ENCODE measurements at regions not wholly inside any gene's neighbourhood (a gene's known extent, or its start where the extent isn't known, plus 50 kb on each side); places are given as distances from the start of the nearest gene placed in this dataset.

DNA sequence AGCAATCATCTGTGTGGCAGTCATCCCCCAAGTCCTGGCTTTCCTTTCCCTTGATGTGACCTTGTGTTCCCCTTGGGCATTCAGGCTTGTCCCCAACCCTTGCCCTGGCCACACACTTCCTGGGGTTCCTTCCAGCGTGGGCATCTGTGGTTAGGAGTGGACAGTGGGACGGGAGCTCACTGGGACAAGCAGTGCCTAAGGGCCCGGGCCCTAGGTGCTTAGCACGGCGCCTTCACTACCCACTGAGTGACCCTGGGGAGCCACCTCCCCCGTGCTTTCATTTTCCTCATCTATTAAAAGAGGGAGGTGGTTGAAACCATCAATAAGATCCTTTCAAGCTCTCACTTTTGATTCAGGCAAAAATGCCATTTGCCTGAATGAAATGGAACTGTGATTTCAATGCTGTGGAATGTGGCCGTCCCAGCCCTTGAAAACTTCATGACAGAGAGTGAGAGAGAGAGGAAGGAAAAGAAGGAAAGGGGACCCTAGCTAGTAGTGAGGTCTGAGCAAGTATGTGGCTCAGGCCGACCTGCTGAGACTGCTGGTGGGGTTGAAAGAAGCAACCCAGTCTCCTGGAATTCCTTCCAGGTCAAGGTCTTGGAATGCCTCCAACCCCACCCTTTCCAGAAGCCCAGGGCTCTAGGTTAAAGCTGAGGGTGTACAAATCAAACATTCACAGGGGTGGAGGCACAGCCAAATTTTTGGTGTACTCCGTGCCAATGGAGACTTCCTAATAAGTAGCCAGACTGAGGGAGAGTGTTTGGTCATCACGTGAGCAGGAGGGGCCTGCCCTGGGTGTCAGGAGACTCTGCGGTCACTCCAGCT lies 302.9 kb downstream of the TLE3 start:
- DNase-seq = peak; percentile 61 to 63
- WGBS, 2 donors = 59 to 71% methylated on average over 11 of the region's 11 CpGs

DNA sequence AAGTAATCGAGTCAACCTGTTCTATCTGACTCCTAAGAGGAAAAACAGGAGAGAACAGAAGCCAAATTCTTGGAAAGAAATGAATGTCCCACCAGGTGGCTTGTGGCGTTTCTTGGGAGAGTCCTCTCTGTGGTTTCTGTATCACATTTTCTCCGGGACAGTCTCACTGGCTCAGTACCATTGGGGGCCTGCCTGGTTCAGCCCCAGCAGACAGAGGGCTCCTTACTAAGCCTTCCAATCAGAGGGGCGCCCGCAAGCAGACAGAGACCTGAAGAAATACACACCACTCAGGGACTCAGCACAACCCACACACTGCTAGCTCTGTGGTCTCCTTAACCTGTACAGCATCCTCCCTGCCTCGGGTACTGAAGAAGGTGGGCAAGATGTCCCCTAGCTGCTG lies 302.1 kb downstream of the TLE3 start:
- no peak overlapping the region for H3K4me3 ChIP-seq (replicated peaks in 1 of 3)
- no peaks in the 10 kb centered on the region for H3K9me3 ChIP-seq
- WGBS, 2 donors = 76 to 86% methylated on average over 5 to 6 of the region's 6 CpGs
- TF ChIP-seq POLR2A (IDR thresholded peaks at IDR 0.05) (no peak), CTCF (IDR thresholded peaks at IDR 0.05) (no peak)
- peak overlapping the region; percentile 53 to 77 (median 74) for H3K27ac ChIP-seq
- no peaks in the 10 kb centered on the region for H3K27me3 ChIP-seq
- no peaks in the 10 kb centered on the region for H3K36me3 ChIP-seq
- peaks cover 7 to 17% of the 10 kb centered on the region in 2 donors for H3K4me1 ChIP-seq
- intact Hi-C loops (cut with DNase I) = no loop called here
- no peak for DNase-seq

More for the DNA sequence above, 302.9 kb downstream of the TLE3 start:
- no peaks in the 10 kb centered on the region for H3K36me3 ChIP-seq
- H3K27me3 ChIP-seq = no peaks in the 10 kb centered on the region
- intact Hi-C loops (cut with DNase I) = no loop called here
- H3K4me1 ChIP-seq = peaks cover 7 to 17% of the 10 kb centered on the region in 2 donors
- H3K27ac ChIP-seq = peak overlapping the region; percentile 53 to 77 (median 74)
- H3K9me3 ChIP-seq = no peaks in the 10 kb centered on the region
- no peak overlapping the region for H3K4me3 ChIP-seq (replicated peaks in 1 of 3)
- TF ChIP-seq CTCF (IDR thresholded peaks at IDR 0.05) = no peak
- TF ChIP-seq POLR2A (IDR thresholded peaks at IDR 0.05) = no peak

GRCh38 chr15:69797051-69797595 lies 300.6 kb downstream of the TLE3 start:
- 69% methylated on average over 4 to 6 of the region's 6 CpGs for WGBS, 2 donors
- H3K27ac ChIP-seq = no peak overlapping the region
- no peaks in the 10 kb centered on the region for H3K36me3 ChIP-seq
- intact Hi-C loops (cut with DNase I) = no loop called here
- peaks cover 7 to 17% of the 10 kb centered on the region in 2 donors for H3K4me1 ChIP-seq
- H3K27me3 ChIP-seq = no peaks in the 10 kb centered on the region
- TF ChIP-seq POLR2A (IDR thresholded peaks at IDR 0.05) = no peak
- no peak for TF ChIP-seq CTCF (IDR thresholded peaks at IDR 0.05)
- H3K4me3 ChIP-seq (replicated peaks in 1 of 3) = no peak overlapping the region
- H3K9me3 ChIP-seq = no peaks in the 10 kb centered on the region
- DNase-seq = no peak

DNA sequence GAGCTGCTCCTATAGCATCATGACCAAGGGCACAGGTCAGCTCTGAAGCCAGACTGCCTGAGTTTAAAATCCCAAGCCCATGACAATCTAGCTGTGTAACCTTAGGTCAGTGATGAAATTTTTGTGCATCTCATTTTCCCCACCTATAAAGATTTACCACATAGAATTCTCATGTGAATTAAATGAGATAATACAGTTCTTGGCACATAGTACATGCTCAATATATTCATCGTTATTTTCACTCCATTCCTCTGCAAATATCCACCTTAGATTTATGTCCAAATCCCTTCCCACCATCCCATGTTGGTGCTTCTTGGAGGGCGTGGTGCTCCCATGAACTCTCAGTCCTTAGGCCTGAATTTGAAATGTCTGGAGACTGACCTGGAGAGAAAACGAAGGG lies 300.1 kb downstream of the TLE3 start:
- TF ChIP-seq POLR2A (IDR thresholded peaks at IDR 0.05) (no peak), CTCF (IDR thresholded peaks at IDR 0.05) (no peak)
- H3K4me1 ChIP-seq = peaks cover 7 to 17% of the 10 kb centered on the region in 2 donors
- H3K4me3 ChIP-seq (replicated peaks in 1 of 3) = no peak overlapping the region
- no peak for DNase-seq
- intact Hi-C loops (cut with DNase I) = no loop called here
- no peaks in the 10 kb centered on the region for H3K9me3 ChIP-seq
- no peaks in the 10 kb centered on the region for H3K36me3 ChIP-seq
- no peaks in the 10 kb centered on the region for H3K27me3 ChIP-seq
- WGBS, 2 donors = 91 to 95% methylated on average over 3 of the region's 3 CpGs
- no peak overlapping the region for H3K27ac ChIP-seq

Data from thyroid gland (tissue), 4 donors.